Neural progenitor cell (in vitro differentiated cells): ENCODE measurements at regions not wholly inside any gene's neighbourhood (a gene's known extent, or its start where the extent isn't known, plus 50 kb on each side); places are given as distances from the start of the nearest gene placed in this dataset.

Source experiments
- EZH2phosphoT487 ChIP-seq: fragments of 200-600 bp; sonication (generic); IDR thresholded peaks from 2 replicates; pipeline ENCODE4 v1.6.1; 2017; ENCODE audit warnings: antibody characterized with exemption
- TF ChIP-seq, protein P1 (sequence below): fragments of 200-600 bp; sonication (generic); IDR thresholded peaks from 2 replicates; pipeline ENCODE4 v1.5.1; 2017; ENCODE audit warnings: antibody characterized with exemption, mild to moderate bottlenecking

GRCh38 chr14:89493406-89493805 lies 76.4 kb upstream of the FOXN3 start:
- TF ChIP-seq, protein P1, sequence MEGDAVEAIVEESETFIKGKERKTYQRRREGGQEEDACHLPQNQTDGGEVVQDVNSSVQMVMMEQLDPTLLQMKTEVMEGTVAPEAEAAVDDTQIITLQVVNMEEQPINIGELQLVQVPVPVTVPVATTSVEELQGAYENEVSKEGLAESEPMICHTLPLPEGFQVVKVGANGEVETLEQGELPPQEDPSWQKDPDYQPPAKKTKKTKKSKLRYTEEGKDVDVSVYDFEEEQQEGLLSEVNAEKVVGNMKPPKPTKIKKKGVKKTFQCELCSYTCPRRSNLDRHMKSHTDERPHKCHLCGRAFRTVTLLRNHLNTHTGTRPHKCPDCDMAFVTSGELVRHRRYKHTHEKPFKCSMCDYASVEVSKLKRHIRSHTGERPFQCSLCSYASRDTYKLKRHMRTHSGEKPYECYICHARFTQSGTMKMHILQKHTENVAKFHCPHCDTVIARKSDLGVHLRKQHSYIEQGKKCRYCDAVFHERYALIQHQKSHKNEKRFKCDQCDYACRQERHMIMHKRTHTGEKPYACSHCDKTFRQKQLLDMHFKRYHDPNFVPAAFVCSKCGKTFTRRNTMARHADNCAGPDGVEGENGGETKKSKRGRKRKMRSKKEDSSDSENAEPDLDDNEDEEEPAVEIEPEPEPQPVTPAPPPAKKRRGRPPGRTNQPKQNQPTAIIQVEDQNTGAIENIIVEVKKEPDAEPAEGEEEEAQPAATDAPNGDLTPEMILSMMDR, result no peak
- no peak for TF ChIP-seq EZH2phosphoT487
